ENCODE measurements at regions not wholly inside any gene's neighbourhood (a gene's known extent, or its start where the extent isn't known, plus 50 kb on each side); places are given as distances from the start of the nearest gene placed in this dataset.

DNA sequence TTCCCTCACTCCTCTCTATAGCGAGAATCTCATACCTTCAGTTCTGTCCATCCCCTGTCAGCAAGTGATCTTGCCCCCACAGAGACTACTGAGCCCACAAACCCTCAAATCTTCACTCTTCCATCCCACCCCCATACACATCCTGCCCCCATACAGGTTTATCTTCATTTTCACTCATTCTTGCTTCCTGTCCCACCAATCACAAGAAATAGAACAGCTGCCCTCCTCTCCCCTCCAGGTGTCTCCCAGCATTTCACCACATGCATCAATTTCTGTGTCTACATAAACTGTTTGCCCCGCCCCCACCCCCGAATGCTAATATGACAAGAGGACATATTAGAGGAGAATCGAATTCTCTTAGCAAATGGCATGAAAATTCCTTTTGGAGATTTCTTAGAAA lies 54.9 kb upstream of the CARMIL1 start:
- WGBS, 2 experiments (ENCODE audit: extremely low coverage in 1 of 2, insufficient coverage in 1 of 2, insufficient read length in 1 of 2, insufficient replicate concordance in 2 of 2, low coverage in 1 of 2, low lambda C conversion rate in 2 of 2, missing lambda C conversion rate in 1 of 2) = 85% methylated on average over 4 of the region's 4 CpGs; no CpG with 5 or more reads in 1 of the 2 experiments
- H2BK12ac ChIP-seq (ENCODE audit: low read depth, low read length) = no peak overlapping the region
- H3K23me2 ChIP-seq (ENCODE audit: low read depth, low read length) = no peaks in the 10 kb centered on the region
- H3K18ac ChIP-seq (ENCODE audit: extremely low read depth, low read length) = no peak overlapping the region
- no peak overlapping the region for H2BK5ac ChIP-seq (ENCODE audit: low read depth, low read length)
- CTCF ChIA-PET (ENCODE audit: partially characterized antibody) = interaction anchor here (0.9 to 4.3 kb wide), 25 partner anchors 8 to 492 kb away, joined by 3 to 27 read pairs (median 7); no protein-coding TSS in a partner anchor
- H3K9me3 ChIP-seq (ENCODE audit: insufficient read depth in 2 of 2, low read depth in 1 of 2, low read length in 1 of 2) = no peaks in the 10 kb centered on the region
- H2BK120ac ChIP-seq (replicated peaks; ENCODE audit: low read depth, low read length) = no peak overlapping the region
- no peak overlapping the region for H4K8ac ChIP-seq (ENCODE audit: extremely low read depth, insufficient read depth, low read length)
- no peak overlapping the region for H2BK15ac ChIP-seq (ENCODE audit: low read length)
- H3K9ac ChIP-seq (replicated peaks in 1 of 4; ENCODE audit: extremely low read depth in 1 of 4, low read depth in 3 of 4, low read length in 3 of 4) = no peak overlapping the region
- POLR2A ChIA-PET (ENCODE audit: partially characterized antibody) = no interaction called here
- H2AFZ ChIP-seq (ENCODE audit: low read length) = no peak overlapping the region
- H3K79me2 ChIP-seq (ENCODE audit: control insufficient read depth in 1 of 2, insufficient read depth in 2 of 2, low read length in 2 of 2) = no peaks in the 10 kb centered on the region
- H3K27me3 ChIP-seq (replicated peaks in 1 of 4; ENCODE audit: control insufficient read depth in 3 of 4, extremely low read depth in 1 of 4, insufficient read depth in 3 of 4, low read length in 3 of 4) = no peaks in the 10 kb centered on the region
- H3K4me1 ChIP-seq (replicated peaks in 1 of 4; ENCODE audit: control insufficient read depth in 3 of 4, insufficient read depth in 4 of 4, low read length in 3 of 4) = no peaks in the 10 kb centered on the region
- H4K5ac ChIP-seq (ENCODE audit: insufficient read length, low read depth, low read length) = no peak overlapping the region
- no peak overlapping the region for H3K4me2 ChIP-seq (ENCODE audit: insufficient read depth in 1 of 2, low read depth in 2 of 2, low read length in 2 of 2)
- no peaks in the 10 kb centered on the region for H3K36me3 ChIP-seq (ENCODE audit: control insufficient read depth in 2 of 4, insufficient read depth in 4 of 4, low read length in 3 of 4)
- H3K23ac ChIP-seq (ENCODE audit: insufficient read length) = no peak overlapping the region
- H3K14ac ChIP-seq (ENCODE audit: insufficient read length) = no peak overlapping the region
- H3K56ac ChIP-seq (replicated peaks; ENCODE audit: insufficient read length, low read depth, low read length) = no peak overlapping the region
- H3K27ac ChIP-seq (ENCODE audit: low read depth, low read length) = no peak overlapping the region
- H2AK5ac ChIP-seq (ENCODE audit: low read depth, low read length) = no peak overlapping the region
- no peak overlapping the region for H4K91ac ChIP-seq (replicated peaks; ENCODE audit: insufficient read length, low read length)
- no peak for DNase-seq (ENCODE audit: low read depth in 1 of 2, low spot score in 2 of 2)
- no peak overlapping the region for H3K4ac ChIP-seq (replicated peaks; ENCODE audit: insufficient read length, low read depth, low read length)
- no peaks in the 10 kb centered on the region for H3K79me1 ChIP-seq (ENCODE audit: low read depth, low read length)
- no peak overlapping the region for H3K4me3 ChIP-seq (ENCODE audit: extremely low read depth in 1 of 4, insufficient read depth in 2 of 4, low read depth in 3 of 4, low read length in 4 of 4)
- H4K20me1 ChIP-seq (replicated peaks in 1 of 2; ENCODE audit: control insufficient read depth in 1 of 2, insufficient read depth in 2 of 2, low read length in 2 of 2) = no peaks in the 10 kb centered on the region
- no peak overlapping the region for H2BK20ac ChIP-seq (ENCODE audit: low read length)
- no peak for FAIRE-seq
- TF ChIP-seq, protein P1, sequence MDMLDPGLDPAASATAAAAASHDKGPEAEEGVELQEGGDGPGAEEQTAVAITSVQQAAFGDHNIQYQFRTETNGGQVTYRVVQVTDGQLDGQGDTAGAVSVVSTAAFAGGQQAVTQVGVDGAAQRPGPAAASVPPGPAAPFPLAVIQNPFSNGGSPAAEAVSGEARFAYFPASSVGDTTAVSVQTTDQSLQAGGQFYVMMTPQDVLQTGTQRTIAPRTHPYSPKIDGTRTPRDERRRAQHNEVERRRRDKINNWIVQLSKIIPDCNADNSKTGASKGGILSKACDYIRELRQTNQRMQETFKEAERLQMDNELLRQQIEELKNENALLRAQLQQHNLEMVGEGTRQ (IDR thresholded peaks at IDR 0.05; ENCODE audit: low read length) = no peak
- no peak for TF ChIP-seq PHF8 (conservative IDR thresholded peaks at IDR 0.05; ENCODE audit: low read depth, low read length)

All from H1 (cell line).